PC-3 (cell line): ENCODE measurements at regions not wholly inside any gene's neighbourhood (a gene's known extent, or its start where the extent isn't known, plus 50 kb on each side); places are given as distances from the start of the nearest gene placed in this dataset.

Experiments
- ATAC-seq: fragments of 200-7000 bp; cut with Tn5 transposase; 2 replicates; pipeline ENCODE4 v1.9.1; 2020; ENCODE audit warnings: mild to moderate bottlenecking, moderate library complexity
- BruUV-seq: library from RNA; stranded (reverse); fragments of 400-500 nt; replicated peaks from 2 replicates; lab custom pipeline; 2021; lab: Mats Ljungman, UMichigan
- CTCF ChIA-PET: fragments of 300-600 bp; sonication (Branson Sonifier 250); formaldehyde crosslinking; loops from one replicate; lab custom pipeline; 2022; ENCODE audit warnings: antibody characterized with exemption; lab: Charles Lee
- POLR2A ChIA-PET: fragments of 300-600 bp; sonication (Branson Sonifier 250); formaldehyde crosslinking; loops from one replicate; lab custom pipeline; 2022; ENCODE audit warnings: antibody characterized with exemption; ENCODE audit not compliant: unreplicated experiment; lab: Charles Lee
- DNase-seq: peaks from one replicate; pipeline ENCODE4 v3.0.0-alpha.2; 2015
- H2AFZ ChIP-seq: fragments of 300-600 bp; sonication (generic); 2 replicates; pipeline ENCODE4 v1.6.0; 2016; ENCODE audit warnings: antibody characterized with exemption, low read length
- H3F3A ChIP-seq: fragments of 300-600 bp; sonication (generic); one replicate; pipeline ENCODE4 v1.6.0; 2017; ENCODE audit warnings: antibody characterized with exemption, low read length, control low read depth, mild to moderate bottlenecking; ENCODE audit not compliant: unreplicated experiment
- H3K27ac ChIP-seq: fragments of 300-600 bp; sonication (generic); 2 replicates; pipeline ENCODE4 v1.5.1; 2016; ENCODE audit warnings: mild to moderate bottlenecking, low read length
- H3K27me3 ChIP-seq: fragments of 300-600 bp; sonication (generic); 2 replicates; pipeline ENCODE4 v1.6.1; 2016; ENCODE audit warnings: low read length, mixed read lengths
- H3K36me3 ChIP-seq: fragments of 300-600 bp; sonication (generic); 2 replicates; pipeline ENCODE4 v1.6.1; 2016; ENCODE audit warnings: low read depth, mixed run types, low read length, mixed read lengths
- H3K4me1 ChIP-seq: fragments of 300-600 bp; sonication (generic); 2 replicates; pipeline ENCODE4 v1.5.1; 2016; ENCODE audit warnings: low read length; ENCODE audit not compliant: insufficient read depth
- H3K4me2 ChIP-seq: fragments of 300-600 bp; sonication (generic); 2 replicates; pipeline ENCODE4 v1.6.0; 2016; ENCODE audit warnings: low read length
- H3K4me3 ChIP-seq: fragments of 300-600 bp; sonication (generic); 2 replicates; pipeline ENCODE4 v1.5.1; 2016; ENCODE audit warnings: mild to moderate bottlenecking, low read length, mixed read lengths
- H3K79me2 ChIP-seq: fragments of 300-600 bp; sonication (generic); 2 replicates; pipeline ENCODE4 v1.6.1; 2017; ENCODE audit warnings: low read length, mixed read lengths
- H3K9ac ChIP-seq: fragments of 300-600 bp; sonication (generic); 2 replicates; pipeline ENCODE4 v1.6.0; 2016; ENCODE audit warnings: mild to moderate bottlenecking, low read length
- H3K9me2 ChIP-seq: fragments of 300-600 bp; sonication (generic); replicated peaks from 2 replicates; pipeline ENCODE4 v1.6.1; 2016; ENCODE audit warnings: mixed run types, low read length, mixed read lengths
- H3K9me3 ChIP-seq: fragments of 300-600 bp; sonication (generic); 2 replicates; pipeline ENCODE4 v1.6.1; 2016; ENCODE audit warnings: low read length, mixed read lengths
- H4K20me1 ChIP-seq: fragments of 300-600 bp; sonication (generic); 2 replicates; pipeline ENCODE4 v1.6.1; 2016; ENCODE audit warnings: low read length, mixed read lengths
- EZH2 ChIP-seq: fragments of 300-600 bp; sonication (generic); IDR thresholded peaks from one replicate; pipeline ENCODE4 v1.6.1; 2017; ENCODE audit warnings: antibody characterized with exemption, mild to moderate bottlenecking, low read length; ENCODE audit not compliant: unreplicated experiment
- EZH2phosphoT487 ChIP-seq: fragments of 300-600 bp; sonication (generic); IDR thresholded peaks from 2 replicates; pipeline ENCODE4 v1.6.1; 2018; ENCODE audit warnings: mild to moderate bottlenecking, antibody characterized with exemption, low read length, borderline replicate concordance
- intact Hi-C: fragments of 100-400 bp; cut with micrococcal nuclease; formaldehyde crosslinking; loops from 2 replicates; pipeline ENCODE4 v1.9.0; 2023
- TF ChIP-seq, protein P1 (sequence below): fragments of 300-600 bp; sonication (generic); conservative IDR thresholded peaks from 2 replicates; pipeline ENCODE4 v1.5.1; 2017; ENCODE audit warnings: antibody characterized with exemption, low read depth, mild to moderate bottlenecking, low read length

DNA sequence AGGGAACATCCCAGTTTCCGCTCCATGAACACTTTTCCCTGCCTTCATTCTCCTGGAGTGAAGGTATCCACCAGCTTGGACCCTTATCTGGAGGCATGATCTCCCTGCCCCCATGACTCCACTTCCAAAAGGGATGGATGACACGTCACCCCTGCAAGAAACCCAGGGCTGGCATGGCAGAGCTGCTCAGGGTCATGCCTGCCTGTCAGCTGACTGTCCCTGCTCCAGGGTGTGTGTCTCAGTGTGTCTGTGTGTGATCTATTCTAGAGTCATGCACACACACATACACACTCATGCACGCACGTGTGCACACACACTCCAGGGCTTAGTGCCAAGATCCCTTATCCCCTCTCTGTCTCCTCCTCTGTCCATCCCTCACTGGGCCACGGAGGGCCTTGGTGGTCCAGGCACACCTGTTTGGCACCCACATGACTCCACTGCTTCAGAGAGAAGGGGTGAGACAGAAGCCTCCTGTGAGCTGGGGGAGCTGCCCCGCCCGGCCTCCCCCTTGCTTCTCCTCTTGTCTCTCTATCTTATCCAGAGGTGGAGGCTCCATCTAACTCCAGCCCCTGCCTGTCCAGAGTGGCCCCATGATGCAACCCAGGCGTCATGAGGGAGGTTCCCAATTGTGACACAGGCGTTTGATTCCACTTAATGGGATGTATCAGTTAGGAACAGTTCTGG, 290.9 kb downstream of the CDC5L start:
- Histone ChIP-seq H4K20me1 (no peaks in the 10 kb centered on the region), H3K4me1 (peaks cover 36% of the 10 kb centered on the region), H3K4me3 (no peak overlapping the region), H3K9me3 (no peaks in the 10 kb centered on the region), H3K79me2 (no peaks in the 10 kb centered on the region), H3K9ac (no peak overlapping the region), H3K27me3 (no peaks in the 10 kb centered on the region), H3F3A (peaks cover 16% of the 10 kb centered on the region), H3K27ac (no peak overlapping the region), H3K9me2 (no peaks in the 10 kb centered on the region), H3K4me2 (no peak overlapping the region), H3K36me3 (no peaks in the 10 kb centered on the region), H2AFZ (no peak overlapping the region)
- POLR2A ChIA-PET = no interaction called here
- CTCF ChIA-PET = interaction anchor here (0.6 kb wide), 1 partner anchor 688 kb away, joined by 6 read pairs; no protein-coding TSS in a partner anchor
- no TSS peak for BruUV-seq
- DNase-seq (no peak), ATAC-seq (no peak)
- intact Hi-C loops = loop anchor here (10.0 kb wide), 2 partner anchors 146 to 246 kb away; no protein-coding TSS in a partner anchor
- no peak for TF ChIP-seq EZH2
- no peak for TF ChIP-seq EZH2phosphoT487
- TF ChIP-seq, protein P1, sequence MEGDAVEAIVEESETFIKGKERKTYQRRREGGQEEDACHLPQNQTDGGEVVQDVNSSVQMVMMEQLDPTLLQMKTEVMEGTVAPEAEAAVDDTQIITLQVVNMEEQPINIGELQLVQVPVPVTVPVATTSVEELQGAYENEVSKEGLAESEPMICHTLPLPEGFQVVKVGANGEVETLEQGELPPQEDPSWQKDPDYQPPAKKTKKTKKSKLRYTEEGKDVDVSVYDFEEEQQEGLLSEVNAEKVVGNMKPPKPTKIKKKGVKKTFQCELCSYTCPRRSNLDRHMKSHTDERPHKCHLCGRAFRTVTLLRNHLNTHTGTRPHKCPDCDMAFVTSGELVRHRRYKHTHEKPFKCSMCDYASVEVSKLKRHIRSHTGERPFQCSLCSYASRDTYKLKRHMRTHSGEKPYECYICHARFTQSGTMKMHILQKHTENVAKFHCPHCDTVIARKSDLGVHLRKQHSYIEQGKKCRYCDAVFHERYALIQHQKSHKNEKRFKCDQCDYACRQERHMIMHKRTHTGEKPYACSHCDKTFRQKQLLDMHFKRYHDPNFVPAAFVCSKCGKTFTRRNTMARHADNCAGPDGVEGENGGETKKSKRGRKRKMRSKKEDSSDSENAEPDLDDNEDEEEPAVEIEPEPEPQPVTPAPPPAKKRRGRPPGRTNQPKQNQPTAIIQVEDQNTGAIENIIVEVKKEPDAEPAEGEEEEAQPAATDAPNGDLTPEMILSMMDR = no peak

DNA sequence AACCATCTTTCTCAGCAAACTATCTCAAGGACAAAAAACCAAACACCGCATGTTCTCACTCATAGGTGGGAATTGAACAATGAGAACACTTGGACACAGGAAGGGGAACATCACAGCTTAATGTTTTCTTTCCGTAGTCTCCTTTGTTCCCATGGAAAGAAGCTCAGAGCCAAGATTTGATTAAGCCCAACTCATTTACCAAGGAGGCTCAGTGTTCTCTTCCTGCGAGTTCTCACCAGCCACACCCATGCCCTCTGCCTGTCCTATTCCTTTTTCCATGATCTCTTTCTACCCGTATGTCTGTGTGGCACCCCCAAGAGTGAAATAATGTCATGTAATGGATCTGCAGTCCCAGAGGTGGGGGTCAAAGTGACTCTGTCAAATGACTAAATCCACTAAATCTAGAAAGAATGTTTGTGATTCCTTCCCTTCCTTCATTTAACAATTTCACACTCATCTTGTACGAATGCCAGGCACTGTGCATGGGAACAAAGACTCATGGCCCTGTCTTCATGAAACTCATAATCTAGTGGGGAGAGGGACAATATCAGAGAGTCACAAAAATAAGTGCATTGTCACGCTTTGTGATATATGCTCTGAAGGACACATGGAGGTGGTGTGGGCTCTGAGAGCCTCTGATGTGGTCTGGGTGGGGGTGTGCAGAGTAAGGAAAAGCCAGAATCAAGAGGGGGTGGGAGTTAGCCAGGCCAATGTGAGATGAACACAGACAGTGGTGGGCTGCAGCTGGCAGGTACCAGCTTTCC, 292.1 kb downstream of the CDC5L start:
- H3K9ac ChIP-seq = no peak overlapping the region
- peaks cover 25% of the 10 kb centered on the region for H3K4me1 ChIP-seq
- POLR2A ChIA-PET = no interaction called here
- H3K4me3 ChIP-seq = no peak overlapping the region
- DNase-seq = no peak
- no TSS peak for BruUV-seq
- H3K36me3 ChIP-seq = no peaks in the 10 kb centered on the region
- H3K27ac ChIP-seq = no peak overlapping the region
- H3K9me2 ChIP-seq = no peaks in the 10 kb centered on the region
- intact Hi-C loops = loop anchor here (10.0 kb wide), 2 partner anchors 145 to 245 kb away; no protein-coding TSS in a partner anchor
- no peak overlapping the region for H2AFZ ChIP-seq
- no peaks in the 10 kb centered on the region for H3K9me3 ChIP-seq
- no peaks in the 10 kb centered on the region for H3K79me2 ChIP-seq
- CTCF ChIA-PET = no interaction called here
- peaks cover 16% of the 10 kb centered on the region for H3F3A ChIP-seq
- no peaks in the 10 kb centered on the region for H3K27me3 ChIP-seq
- TF ChIP-seq EZH2phosphoT487 (no peak), EZH2 (no peak)
- TF ChIP-seq, protein P1 = no peak
- no peak for ATAC-seq
- no peaks in the 10 kb centered on the region for H4K20me1 ChIP-seq
- no peak overlapping the region for H3K4me2 ChIP-seq
